HEK293T (cell line): ENCODE measurements at regions not wholly inside any gene's neighbourhood (a gene's known extent, or its start where the extent isn't known, plus 50 kb on each side); places are given as distances from the start of the nearest gene placed in this dataset.

Source experiments
- ARNT ChIP-seq: fragments of 450-650 bp; IDR thresholded peaks from 2 replicates; pipeline ENCODE4 v1.6.1; 2017; ENCODE audit warnings: mild to moderate bottlenecking
- BHLHE40 ChIP-seq: fragments of 450-650 bp; IDR thresholded peaks from 2 replicates; pipeline ENCODE4 v1.6.1; 2016; ENCODE audit warnings: mild to moderate bottlenecking, moderate library complexity, borderline replicate concordance
- CTBP1 ChIP-seq: fragments of 450-650 bp; IDR thresholded peaks from 2 replicates; pipeline ENCODE4 v1.6.1; 2016; ENCODE audit warnings: borderline replicate concordance
- ELF4 ChIP-seq: fragments of 450-650 bp; IDR thresholded peaks from 2 replicates; pipeline ENCODE4 v1.6.1; 2017; ENCODE audit warnings: antibody characterized with exemption
- FOXA1 ChIP-seq: fragments of 450-650 bp; IDR thresholded peaks from 2 replicates; pipeline ENCODE4 v1.6.1; 2016; ENCODE audit warnings: mild to moderate bottlenecking
- FOXK2 ChIP-seq: fragments of 450-650 bp; IDR thresholded peaks from 2 replicates; pipeline ENCODE4 v1.6.1; 2016; ENCODE audit warnings: mild to moderate bottlenecking
- FOXM1 ChIP-seq: fragments of 450-650 bp; IDR thresholded peaks from 2 replicates; pipeline ENCODE4 v1.6.1; 2017; ENCODE audit warnings: mild to moderate bottlenecking, borderline replicate concordance
- HDGF ChIP-seq: fragments of 450-650 bp; IDR thresholded peaks from 2 replicates; pipeline ENCODE4 v1.6.1; 2017; ENCODE audit warnings: antibody characterized with exemption, borderline replicate concordance
- NFRKB ChIP-seq: fragments of 450-650 bp; IDR thresholded peaks from 2 replicates; pipeline ENCODE4 v1.6.1; 2016; ENCODE audit warnings: mild to moderate bottlenecking, moderate library complexity
- PKNOX1 ChIP-seq: fragments of 450-650 bp; IDR thresholded peaks from 2 replicates; pipeline ENCODE4 v1.6.1; 2016
- SP1 ChIP-seq: fragments of 450-650 bp; IDR thresholded peaks from 2 replicates; pipeline ENCODE4 v1.6.1; 2017
- SUZ12 ChIP-seq: fragments of 450-650 bp; IDR thresholded peaks from 2 replicates; pipeline ENCODE4 v1.6.1; 2016; ENCODE audit warnings: mild to moderate bottlenecking
- TARDBP ChIP-seq: fragments of 450-650 bp; IDR thresholded peaks from 2 replicates; pipeline ENCODE4 v1.6.1; 2016

- no peak for TF ChIP-seq PKNOX1
- TF ChIP-seq BHLHE40: no peak
- TF ChIP-seq FOXK2: no peak
- no peak for TF ChIP-seq SP1
- no peak for TF ChIP-seq FOXM1
- TF ChIP-seq FOXA1: no peak
- TF ChIP-seq SUZ12: no peak
- TF ChIP-seq HDGF: no peak
- TF ChIP-seq ELF4: no peak
- no peak for TF ChIP-seq CTBP1
- TF ChIP-seq TARDBP: no peak
- TF ChIP-seq NFRKB: no peak
- TF ChIP-seq ARNT: no peak
These were observed 268.5 kb upstream of the MARCKS start for GRCh38 chr6:113588646-113589045.
